GM12878 (cell line): ENCODE measurements at regions not wholly inside any gene's neighbourhood (a gene's known extent, or its start where the extent isn't known, plus 50 kb on each side); places are given as distances from the start of the nearest gene placed in this dataset.

ENCODE experiments used
- ASH2L ChIP-seq: fragments of 300-600, 200-600 bp; sonication (generic); IDR thresholded peaks from 2 replicates; pipeline ENCODE4 v1.6.1; 2017; ENCODE audit warnings: low read depth, mild to moderate bottlenecking, borderline replicate concordance
- EZH2 ChIP-seq: IDR thresholded peaks from 2 replicates; pipeline ENCODE4 v1.6.1; 2012; ENCODE audit warnings: low read depth, mild to moderate bottlenecking, control low read depth, inconsistent platforms, low read length, borderline replicate concordance; ENCODE audit not compliant: control insufficient read depth
- JUND ChIP-seq: IDR thresholded peaks from 2 replicates; pipeline ENCODE4 v1.6.1; 2012; ENCODE audit warnings: low read depth, mild to moderate bottlenecking, low read length, improper control_type of control experiment, moderate library complexity
- MYC ChIP-seq: IDR thresholded peaks from 2 replicates; pipeline ENCODE4 v1.6.1; 2011; ENCODE audit warnings: mild to moderate bottlenecking, low read length, moderate library complexity, inconsistent platforms; ENCODE audit not compliant: insufficient read depth, insufficient replicate concordance, insufficient read length, severe bottlenecking
- POLR2A ChIP-seq: IDR thresholded peaks from 2 replicates; pipeline ENCODE4 v1.6.1; 2011; ENCODE audit warnings: low read depth, mild to moderate bottlenecking, low read length
- POLR2AphosphoS5 ChIP-seq: IDR thresholded peaks from 2 replicates; pipeline ENCODE4 v1.6.1; 2011; ENCODE audit warnings: mild to moderate bottlenecking, low read length, inconsistent platforms
- SMC3 ChIP-seq: IDR thresholded peaks from 2 replicates; pipeline ENCODE4 v1.6.1; 2011; ENCODE audit warnings: low read length, improper control_type of control experiment, borderline replicate concordance
- SUPT20H ChIP-seq: IDR thresholded peaks from 2 replicates; pipeline ENCODE4 v1.6.1; 2011; ENCODE audit warnings: low read depth, mild to moderate bottlenecking, low read length, moderate library complexity, borderline replicate concordance; ENCODE audit not compliant: control insufficient read depth
- TF ChIP-seq, protein P1 (sequence below), 3 experiments: IDR thresholded peaks in 2 of 3; conservative IDR thresholded peaks in 1 of 3; 2 replicates each; pipeline ENCODE4 v1.5.1; 2011; ENCODE audit warnings: low read depth in 3 of 3, low read length in 3 of 3, mild to moderate bottlenecking in 3 of 3, control low read depth in 2 of 3, moderate library complexity in 2 of 3, inconsistent platforms in 1 of 3, mixed read lengths in 1 of 3; ENCODE audit not compliant: control insufficient read depth in 2 of 3, insufficient read depth in 1 of 3; ENCODE audit errors: extremely low read depth in 1 of 3

DNA sequence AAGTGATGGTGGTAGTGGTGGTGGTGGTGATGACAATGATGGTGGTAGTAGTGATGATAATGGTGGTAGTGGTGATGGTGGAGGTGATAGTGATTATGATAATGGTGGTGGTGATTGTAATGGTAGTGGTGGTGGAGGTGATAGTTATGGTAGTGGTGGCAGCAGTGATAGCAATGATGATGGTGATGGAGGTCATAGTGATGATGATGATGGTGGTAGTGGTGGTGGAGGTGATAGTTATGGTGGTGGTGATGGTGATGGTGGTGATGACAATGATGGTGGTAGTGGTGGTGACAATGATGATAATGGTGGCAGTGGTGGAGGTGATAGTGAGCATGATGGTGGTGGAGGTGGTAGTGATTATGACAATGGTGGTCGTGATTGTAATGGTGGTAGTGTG, 191.7 kb upstream of the RNF32 start:
- TF ChIP-seq SMC3 (no peak), POLR2A (no peak), EZH2 (no peak), MYC (no peak), SUPT20H (no peak), POLR2AphosphoS5 (no peak), JUND (no peak), ASH2L (no peak)
- TF ChIP-seq, protein P1, sequence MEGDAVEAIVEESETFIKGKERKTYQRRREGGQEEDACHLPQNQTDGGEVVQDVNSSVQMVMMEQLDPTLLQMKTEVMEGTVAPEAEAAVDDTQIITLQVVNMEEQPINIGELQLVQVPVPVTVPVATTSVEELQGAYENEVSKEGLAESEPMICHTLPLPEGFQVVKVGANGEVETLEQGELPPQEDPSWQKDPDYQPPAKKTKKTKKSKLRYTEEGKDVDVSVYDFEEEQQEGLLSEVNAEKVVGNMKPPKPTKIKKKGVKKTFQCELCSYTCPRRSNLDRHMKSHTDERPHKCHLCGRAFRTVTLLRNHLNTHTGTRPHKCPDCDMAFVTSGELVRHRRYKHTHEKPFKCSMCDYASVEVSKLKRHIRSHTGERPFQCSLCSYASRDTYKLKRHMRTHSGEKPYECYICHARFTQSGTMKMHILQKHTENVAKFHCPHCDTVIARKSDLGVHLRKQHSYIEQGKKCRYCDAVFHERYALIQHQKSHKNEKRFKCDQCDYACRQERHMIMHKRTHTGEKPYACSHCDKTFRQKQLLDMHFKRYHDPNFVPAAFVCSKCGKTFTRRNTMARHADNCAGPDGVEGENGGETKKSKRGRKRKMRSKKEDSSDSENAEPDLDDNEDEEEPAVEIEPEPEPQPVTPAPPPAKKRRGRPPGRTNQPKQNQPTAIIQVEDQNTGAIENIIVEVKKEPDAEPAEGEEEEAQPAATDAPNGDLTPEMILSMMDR (IDR thresholded peaks at IDR 0.05 in 2 of 3, conservative IDR thresholded peaks at IDR 0.05 in 1 of 3; ENCODE audit: control insufficient read depth in 2 of 3, extremely low read depth in 1 of 3, insufficient read depth in 1 of 3, low read depth in 3 of 3, low read length in 3 of 3): no peak
